PC-3 (cell line): ENCODE measurements at regions not wholly inside any gene's neighbourhood (a gene's known extent, or its start where the extent isn't known, plus 50 kb on each side); places are given as distances from the start of the nearest gene placed in this dataset.
A peak's percentile ranks its signal among the peaks of the same experiment; 100 is the strongest.

Experiments
- EZH2 ChIP-seq: fragments of 300-600 bp; sonication (generic); IDR thresholded peaks from one replicate; pipeline ENCODE4 v1.6.1; 2017; ENCODE audit warnings: antibody characterized with exemption, mild to moderate bottlenecking, low read length; ENCODE audit not compliant: unreplicated experiment
- TF ChIP-seq, protein P1 (sequence below): fragments of 300-600 bp; sonication (generic); conservative IDR thresholded peaks from 2 replicates; pipeline ENCODE4 v1.5.1; 2017; ENCODE audit warnings: antibody characterized with exemption, low read depth, mild to moderate bottlenecking, low read length

DNA sequence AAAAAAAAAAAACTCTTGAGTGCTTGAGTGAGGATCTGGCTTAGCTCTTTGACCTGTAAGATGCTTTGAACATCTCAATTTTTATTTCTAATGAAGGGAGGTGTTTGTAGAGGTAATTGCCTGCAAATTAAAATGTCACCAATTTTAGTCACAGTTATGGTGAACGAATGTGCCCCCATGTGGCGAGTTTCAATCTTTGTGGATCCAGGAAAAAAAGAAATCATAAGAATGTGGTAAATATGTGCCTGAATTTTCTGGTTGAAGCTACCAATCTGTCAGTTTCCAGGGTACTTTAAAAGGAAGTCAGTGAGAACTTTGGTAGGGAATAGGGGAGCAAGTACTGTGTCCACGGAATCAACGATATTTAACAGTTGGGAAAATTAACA lies 1772.4 kb upstream of the CDH9 start:
- TF ChIP-seq, protein P1, sequence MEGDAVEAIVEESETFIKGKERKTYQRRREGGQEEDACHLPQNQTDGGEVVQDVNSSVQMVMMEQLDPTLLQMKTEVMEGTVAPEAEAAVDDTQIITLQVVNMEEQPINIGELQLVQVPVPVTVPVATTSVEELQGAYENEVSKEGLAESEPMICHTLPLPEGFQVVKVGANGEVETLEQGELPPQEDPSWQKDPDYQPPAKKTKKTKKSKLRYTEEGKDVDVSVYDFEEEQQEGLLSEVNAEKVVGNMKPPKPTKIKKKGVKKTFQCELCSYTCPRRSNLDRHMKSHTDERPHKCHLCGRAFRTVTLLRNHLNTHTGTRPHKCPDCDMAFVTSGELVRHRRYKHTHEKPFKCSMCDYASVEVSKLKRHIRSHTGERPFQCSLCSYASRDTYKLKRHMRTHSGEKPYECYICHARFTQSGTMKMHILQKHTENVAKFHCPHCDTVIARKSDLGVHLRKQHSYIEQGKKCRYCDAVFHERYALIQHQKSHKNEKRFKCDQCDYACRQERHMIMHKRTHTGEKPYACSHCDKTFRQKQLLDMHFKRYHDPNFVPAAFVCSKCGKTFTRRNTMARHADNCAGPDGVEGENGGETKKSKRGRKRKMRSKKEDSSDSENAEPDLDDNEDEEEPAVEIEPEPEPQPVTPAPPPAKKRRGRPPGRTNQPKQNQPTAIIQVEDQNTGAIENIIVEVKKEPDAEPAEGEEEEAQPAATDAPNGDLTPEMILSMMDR = peak; percentile 54
- no peak for TF ChIP-seq EZH2
